Left lung (tissue), 4 donors: ENCODE measurements at regions not wholly inside any gene's neighbourhood (a gene's known extent, or its start where the extent isn't known, plus 50 kb on each side); places are given as distances from the start of the nearest gene placed in this dataset.
"Not testable (repeated sequence)": the region's sequence is repeated elsewhere in the genome, so short reads cannot be mapped to it uniquely, and the experiment has no call there.

Source experiments
- ATAC-seq: fragments of 200-7000 bp; cut with Tn5 transposase; one replicate; pipeline ENCODE4 v1.9.1; 2020; ENCODE audit warnings: moderate library complexity
- DNase-seq, 4 donors: peaks; one replicate each; pipeline ENCODE4 v3.0.0-alpha.2; 2013 to 2020
- H3K27ac ChIP-seq, 2 donors: fragments of 200-600 bp; sonication (generic) in 1 of 2; one replicate each; pipeline versions ENCODE4 v1.5.0 to v1.8.0; 2020 to 2021
- H3K27me3 ChIP-seq, 2 donors: fragments of 200-600 bp; sonication (generic) in 1 of 2; one replicate each; pipeline versions ENCODE4 v1.5.0 to v1.8.0; 2020 to 2021
- H3K36me3 ChIP-seq, 2 donors: fragments of 200-600 bp; sonication (generic) in 1 of 2; one replicate each; pipeline versions ENCODE4 v1.5.0 to v1.8.0; 2020 to 2021
- H3K4me1 ChIP-seq, 2 donors: fragments of 200-600 bp; one replicate each; pipeline ENCODE4 v1.8.0; 2021
- H3K4me3 ChIP-seq, 2 donors: fragments of 200-600 bp; sonication (generic) in 1 of 2; one replicate each; pipeline versions ENCODE4 v1.5.0 to v1.8.0; 2020 to 2021; ENCODE audit warnings: mild to moderate bottlenecking in 1 of 2
- H3K9me3 ChIP-seq, 2 donors: fragments of 200-600 bp; sonication (generic) in 1 of 2; one replicate each; pipeline versions ENCODE4 v1.5.0 to v1.8.0; 2020 to 2021
- CTCF ChIP-seq, 2 donors: fragments of 200-600 bp; sonication (generic) in 1 of 2; IDR thresholded peaks; one replicate each; pipeline versions ENCODE4 v1.5.0 to v1.8.0; 2021; ENCODE audit warnings: antibody characterized with exemption in 2 of 2
- intact Hi-C, 2 donors: fragments of 100-400 bp; cut with DNase I; formaldehyde crosslinking; loops; one replicate each; pipeline versions ENCODE4 v1.11.2 to v1.14.2; 2022
- donor health status: DM: no; HTN: yes; CAD: no.
- donor health status: DM: no; HTN: no; CAD: no.

GRCh38 chrX:28126886-28127285 lies 145.6 kb upstream of the DCAF8L1 start:
- Histone ChIP-seq H3K27me3 (no peaks in the 10 kb centered on the region), H3K36me3 (no peaks in the 10 kb centered on the region), H3K4me3 (no peak overlapping the region), H3K9me3 (no peaks in the 10 kb centered on the region), H3K27ac (no peak overlapping the region), H3K4me1 (no peaks in the 10 kb centered on the region)
- DNase-seq, result no peak
- no peak for ATAC-seq
- intact Hi-C loops, result no loop called here
- no peak for TF ChIP-seq CTCF (IDR thresholded peaks at IDR 0.05)

GRCh38 chrX:28124416-28124815 lies 143.2 kb upstream of the DCAF8L1 start:
- Histone ChIP-seq H3K9me3 (no peaks in the 10 kb centered on the region), H3K36me3 (no peaks in the 10 kb centered on the region), H3K27me3 (no peaks in the 10 kb centered on the region), H3K4me1 (no peaks in the 10 kb centered on the region), H3K4me3 (no peak overlapping the region), H3K27ac (no peak overlapping the region)
- no peak for ATAC-seq
- no peak for TF ChIP-seq CTCF (IDR thresholded peaks at IDR 0.05)
- DNase-seq, result no peak
- intact Hi-C loops, result no loop called here

GRCh38 chrX:28120580-28121245 lies 139.5 kb upstream of the DCAF8L1 start:
- H3K36me3 ChIP-seq, H3K27me3 ChIP-seq, H3K27ac ChIP-seq, DNase-seq, H3K9me3 ChIP-seq, H3K4me3 ChIP-seq, ATAC-seq, H3K4me1 ChIP-seq, intact Hi-C loops: not testable (repeated sequence)

GRCh38 chrX:28120072-28120471 lies 138.8 kb upstream of the DCAF8L1 start:
- H3K27me3 ChIP-seq, result no peaks in the 10 kb centered on the region
- no peak for TF ChIP-seq CTCF (IDR thresholded peaks at IDR 0.05)
- H3K9me3 ChIP-seq, result no peaks in the 10 kb centered on the region
- H3K27ac ChIP-seq, result no peak overlapping the region
- no peak for DNase-seq
- no peak for ATAC-seq
- no peak overlapping the region for H3K4me3 ChIP-seq
- H3K4me1 ChIP-seq, result no peaks in the 10 kb centered on the region
- no peaks in the 10 kb centered on the region for H3K36me3 ChIP-seq
- intact Hi-C loops, result no loop called here

- Histone ChIP-seq H3K36me3 (no peaks in the 10 kb centered on the region), H3K9me3 (no peaks in the 10 kb centered on the region), H3K4me1 (no peaks in the 10 kb centered on the region), H3K27ac (no peak overlapping the region), H3K4me3 (no peak overlapping the region), H3K27me3 (no peaks in the 10 kb centered on the region)
- DNase-seq (peak in 2 of 4 donors; percentile 4 to 22), ATAC-seq (no peak)
- TF ChIP-seq CTCF (IDR thresholded peaks at IDR 0.05), result no peak
- intact Hi-C loops, result no loop called here
Measured at GRCh38 chrX:28108186-28108945, 127.1 kb upstream of the DCAF8L1 start.
